MM.1S (cell line): ENCODE measurements at regions not wholly inside any gene's neighbourhood (a gene's known extent, or its start where the extent isn't known, plus 50 kb on each side); places are given as distances from the start of the nearest gene placed in this dataset.
"Not testable (repeated sequence)": the region's sequence is repeated elsewhere in the genome, so short reads cannot be mapped to it uniquely, and the experiment has no call there.

Source experiments
- EZH2 ChIP-seq: fragments of 300-600 bp; sonication (generic); optimal IDR thresholded peaks from 2 replicates; pipeline ENCODE3; 2017; ENCODE audit warnings: low read depth, mild to moderate bottlenecking, antibody characterized with exemption, low read length, mixed read lengths
- EZH2phosphoT487 ChIP-seq: fragments of 300-600 bp; sonication (generic); IDR thresholded peaks from 2 replicates; pipeline ENCODE4 v1.6.1; 2018; ENCODE audit warnings: antibody characterized with exemption, low read length
- TF ChIP-seq, protein P1 (sequence below): fragments of 300-600 bp; sonication (generic); IDR thresholded peaks from 2 replicates; pipeline ENCODE4 v1.5.1; 2016; ENCODE audit warnings: antibody characterized with exemption, low read length, mixed read lengths

DNA sequence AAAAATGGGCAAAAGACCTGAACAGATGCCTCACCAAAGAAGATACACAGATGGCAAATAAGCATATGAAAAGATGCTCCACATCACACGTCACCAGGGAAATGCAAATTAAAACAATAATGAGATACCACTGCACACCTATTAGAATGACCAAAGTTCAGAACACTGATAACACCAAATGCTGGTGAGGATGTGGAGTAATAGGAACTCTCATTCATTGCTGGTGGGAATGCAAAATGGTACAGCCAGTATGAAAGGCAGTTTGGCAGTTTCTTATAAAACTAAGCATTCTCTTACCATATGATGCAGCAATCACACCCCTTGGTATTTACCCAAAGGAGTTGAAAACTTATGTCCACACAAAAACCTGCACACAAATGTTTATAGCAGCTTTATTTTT is 63.6 kb upstream of the PARD3 start:
- TF ChIP-seq, protein P1, sequence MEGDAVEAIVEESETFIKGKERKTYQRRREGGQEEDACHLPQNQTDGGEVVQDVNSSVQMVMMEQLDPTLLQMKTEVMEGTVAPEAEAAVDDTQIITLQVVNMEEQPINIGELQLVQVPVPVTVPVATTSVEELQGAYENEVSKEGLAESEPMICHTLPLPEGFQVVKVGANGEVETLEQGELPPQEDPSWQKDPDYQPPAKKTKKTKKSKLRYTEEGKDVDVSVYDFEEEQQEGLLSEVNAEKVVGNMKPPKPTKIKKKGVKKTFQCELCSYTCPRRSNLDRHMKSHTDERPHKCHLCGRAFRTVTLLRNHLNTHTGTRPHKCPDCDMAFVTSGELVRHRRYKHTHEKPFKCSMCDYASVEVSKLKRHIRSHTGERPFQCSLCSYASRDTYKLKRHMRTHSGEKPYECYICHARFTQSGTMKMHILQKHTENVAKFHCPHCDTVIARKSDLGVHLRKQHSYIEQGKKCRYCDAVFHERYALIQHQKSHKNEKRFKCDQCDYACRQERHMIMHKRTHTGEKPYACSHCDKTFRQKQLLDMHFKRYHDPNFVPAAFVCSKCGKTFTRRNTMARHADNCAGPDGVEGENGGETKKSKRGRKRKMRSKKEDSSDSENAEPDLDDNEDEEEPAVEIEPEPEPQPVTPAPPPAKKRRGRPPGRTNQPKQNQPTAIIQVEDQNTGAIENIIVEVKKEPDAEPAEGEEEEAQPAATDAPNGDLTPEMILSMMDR: not testable (repeated sequence)
- not testable (repeated sequence) for TF ChIP-seq EZH2, EZH2phosphoT487
